ENCODE measurements at regions not wholly inside any gene's neighbourhood (a gene's known extent, or its start where the extent isn't known, plus 50 kb on each side); places are given as distances from the start of the nearest gene placed in this dataset.
"Not testable (repeated sequence)": the region's sequence is repeated elsewhere in the genome, so short reads cannot be mapped to it uniquely, and the experiment has no call there.

- DNase-seq = no peak
These were observed 498.9 kb upstream of the EPHA7 start for GRCh38 chr6:93918258-93918657.

GRCh38 chr6:93917216-93917615, 497.9 kb upstream of the EPHA7 start:
- DNase-seq = no peak

GRCh38 chr6:93916716-93917115, 497.4 kb upstream of the EPHA7 start:
- DNase-seq = no peak

- DNase-seq = no peak
These were observed 496.6 kb upstream of the EPHA7 start for GRCh38 chr6:93915961-93916360.

- DNase-seq = no peak
These were observed 483.2 kb upstream of the EPHA7 start for GRCh38 chr6:93902517-93902916.

GRCh38 chr6:93900142-93900541, 480.8 kb upstream of the EPHA7 start:
- no peak for DNase-seq

- DNase-seq = no peak
These were observed 476.7 kb upstream of the EPHA7 start for GRCh38 chr6:93896081-93896480.

GRCh38 chr6:93894521-93894920, 475.2 kb upstream of the EPHA7 start:
- DNase-seq = no peak

GRCh38 chr6:93889713-93890112, 470.4 kb upstream of the EPHA7 start:
- no peak for DNase-seq

- no peak for DNase-seq
These were observed 467.1 kb upstream of the EPHA7 start for GRCh38 chr6:93886416-93886815.

GRCh38 chr6:93859971-93860370, 440.6 kb upstream of the EPHA7 start:
- DNase-seq = no peak

- DNase-seq = no peak
These were observed 438.9 kb upstream of the EPHA7 start for GRCh38 chr6:93858213-93858612.

GRCh38 chr6:93849857-93850256, 430.5 kb upstream of the EPHA7 start:
- no peak for DNase-seq

- no peak for DNase-seq
These were observed 428.8 kb upstream of the EPHA7 start for GRCh38 chr6:93848031-93848742.

GRCh38 chr6:93842178-93842577, 422.8 kb upstream of the EPHA7 start:
- no peak for DNase-seq

GRCh38 chr6:93835451-93836145, 416.2 kb upstream of the EPHA7 start:
- not testable (repeated sequence) for DNase-seq

- not testable (repeated sequence) for DNase-seq
These were observed 415.7 kb upstream of the EPHA7 start for GRCh38 chr6:93835026-93835425.

GRCh38 chr6:93833326-93833725, 414.0 kb upstream of the EPHA7 start:
- DNase-seq = not testable (repeated sequence)

GRCh38 chr6:93829757-93830156, 410.4 kb upstream of the EPHA7 start:
- not testable (repeated sequence) for DNase-seq

- no peak for DNase-seq
These were observed 409.6 kb upstream of the EPHA7 start for GRCh38 chr6:93829009-93829408.

GRCh38 chr6:93828553-93828952, 409.2 kb upstream of the EPHA7 start:
- DNase-seq = no peak

- no peak for DNase-seq
These were observed 408.4 kb upstream of the EPHA7 start for GRCh38 chr6:93827728-93828127.

GRCh38 chr6:93825950-93826349, 406.6 kb upstream of the EPHA7 start:
- no peak for DNase-seq

- no peak for DNase-seq
These were observed 404.1 kb upstream of the EPHA7 start for GRCh38 chr6:93823489-93823888.
